Effector memory CD8-positive, alpha-beta T cell (primary cell): ENCODE measurements at regions not wholly inside any gene's neighbourhood (a gene's known extent, or its start where the extent isn't known, plus 50 kb on each side); places are given as distances from the start of the nearest gene placed in this dataset.

Experiments used
- ATAC-seq: fragments of 150-1000 bp; cut with Tn5 transposase; replicated peaks from 2 replicates; pipeline ENCODE4 v1.10.0; 2021; ENCODE audit warnings: mild to moderate bottlenecking, moderate library complexity
- DNase-seq, 3 experiments: peaks; one replicate each; pipeline ENCODE4 v3.0.0; 2021
- H3K27ac Mint-ChIP-seq, 2 donors: one replicate each; pipeline ENCODE4 v1.8.0; 2022; ENCODE audit warnings: mild to moderate bottlenecking in 2 of 2, mixed read lengths in 2 of 2, moderate library complexity in 2 of 2
- H3K27me3 Mint-ChIP-seq, 2 donors: one replicate each; pipeline ENCODE4 v1.8.0; 2022; ENCODE audit warnings: mixed read lengths in 2 of 2
- H3K36me3 Mint-ChIP-seq: one replicate; pipeline ENCODE4 v1.8.0; 2022; ENCODE audit warnings: mild to moderate bottlenecking, moderate library complexity, mixed read lengths; ENCODE audit not compliant: insufficient read depth
- H3K4me1 Mint-ChIP-seq, 2 donors: one replicate each; pipeline ENCODE4 v1.8.0; 2022; ENCODE audit warnings: low read depth in 2 of 2, mixed read lengths in 2 of 2
- H3K4me3 Mint-ChIP-seq, 2 donors: one replicate each; pipeline ENCODE4 v1.8.0; 2022; ENCODE audit warnings: mild to moderate bottlenecking in 2 of 2, mixed read lengths in 2 of 2, moderate library complexity in 2 of 2
- H3K9me3 Mint-ChIP-seq, 2 donors: one replicate each; pipeline ENCODE4 v1.8.0; 2022; ENCODE audit warnings: mixed read lengths in 2 of 2

DNA sequence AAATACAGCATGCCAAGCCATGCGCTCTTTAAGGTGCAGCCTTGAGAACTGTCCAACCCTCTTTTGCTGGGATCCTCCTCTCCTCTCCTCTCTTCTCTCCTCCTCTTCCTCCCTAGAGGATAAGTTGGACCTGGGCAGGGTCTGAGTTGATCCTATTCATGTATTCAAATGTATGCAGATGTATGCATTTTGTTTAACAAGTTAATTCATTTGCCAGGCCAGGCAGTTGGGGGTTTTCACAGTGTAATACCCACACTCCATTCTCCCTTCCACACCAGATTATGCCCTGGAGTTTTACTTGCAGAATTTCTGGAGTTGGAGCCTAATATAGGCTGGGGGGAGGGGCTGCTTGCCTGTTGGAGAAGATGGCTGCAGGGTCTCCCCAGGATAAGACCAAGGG, 226.2 kb upstream of the SDK2 start:
- H3K27ac Mint-ChIP-seq: no peak overlapping the region
- peaks cover 4% of the 10 kb centered on the region for H3K36me3 Mint-ChIP-seq
- H3K9me3 Mint-ChIP-seq: no peaks in the 10 kb centered on the region
- H3K27me3 Mint-ChIP-seq: peaks cover 6 to 33% of the 10 kb centered on the region in 2 donors
- DNase-seq (no peak), ATAC-seq (no peak)
- no peak overlapping the region for H3K4me3 Mint-ChIP-seq
- no peaks in the 10 kb centered on the region for H3K4me1 Mint-ChIP-seq

DNA sequence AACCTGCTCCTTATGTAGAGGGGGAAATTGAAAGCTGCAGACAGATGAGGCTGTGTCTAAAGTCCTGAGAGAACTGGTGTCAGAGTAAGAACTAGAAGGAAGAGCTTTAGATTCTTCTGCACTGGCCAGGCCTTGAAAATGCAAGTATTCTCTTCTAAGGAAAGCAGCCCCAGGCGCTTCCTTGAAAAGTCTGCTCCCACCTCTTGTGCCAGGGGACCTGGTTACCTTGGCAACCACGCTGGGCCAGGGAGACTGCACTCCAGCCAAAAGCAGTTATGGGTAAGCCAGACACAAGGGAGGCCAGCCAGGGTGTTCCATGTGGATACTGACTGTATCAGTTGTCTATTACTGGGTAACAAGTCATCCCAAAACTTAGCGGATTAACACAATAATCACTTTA, 228.6 kb upstream of the SDK2 start:
- no peak overlapping the region for H3K4me3 Mint-ChIP-seq
- no peak overlapping the region for H3K27ac Mint-ChIP-seq
- DNase-seq (no peak), ATAC-seq (no peak)
- peaks cover 13 to 35% of the 10 kb centered on the region in 2 donors for H3K27me3 Mint-ChIP-seq
- no peaks in the 10 kb centered on the region for H3K4me1 Mint-ChIP-seq
- H3K9me3 Mint-ChIP-seq: no peaks in the 10 kb centered on the region
- peaks cover 4% of the 10 kb centered on the region for H3K36me3 Mint-ChIP-seq

DNA sequence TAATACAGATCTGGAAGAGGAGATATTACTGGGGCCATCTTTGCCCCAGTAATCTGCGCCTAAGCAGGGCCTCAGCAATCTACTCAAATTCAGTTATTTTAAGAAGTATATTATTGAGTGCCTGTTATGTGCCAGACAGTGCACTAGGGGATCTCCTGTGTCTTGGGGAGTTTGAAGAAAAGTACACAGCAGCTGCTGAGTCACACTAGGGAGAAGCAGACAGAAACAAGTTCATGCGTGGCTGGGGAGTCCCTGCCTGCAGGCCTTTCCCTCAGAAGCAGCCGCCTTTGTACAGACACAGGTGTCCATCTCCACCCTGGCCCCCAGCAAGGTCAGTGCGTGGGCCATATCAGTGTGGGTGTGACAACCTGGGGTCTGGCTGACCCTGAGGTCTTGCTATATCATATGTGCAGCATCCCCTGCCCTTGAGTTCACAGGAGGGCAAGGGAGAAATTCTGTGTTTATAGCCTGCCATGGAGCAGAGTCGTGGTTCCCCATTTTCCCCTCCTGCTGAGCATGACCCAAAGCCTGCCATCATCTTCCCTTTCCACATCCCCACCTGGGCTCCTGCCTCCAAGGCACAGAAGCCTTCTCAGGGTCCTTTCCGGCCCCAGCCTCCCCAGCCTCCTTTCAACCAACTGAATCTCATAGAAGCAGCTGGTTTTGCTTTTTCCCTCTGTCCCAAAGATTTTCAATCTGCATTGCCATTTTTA, 229.9 kb upstream of the SDK2 start:
- Mint-ChIP-seq H3K9me3 (no peaks in the 10 kb centered on the region), H3K4me3 (no peak overlapping the region), H3K27ac (no peak overlapping the region), H3K27me3 (peaks cover 23 to 48% of the 10 kb centered on the region in 2 donors), H3K4me1 (no peaks in the 10 kb centered on the region), H3K36me3 (peaks cover 4% of the 10 kb centered on the region)
- ATAC-seq: no peak
- no peak for DNase-seq

DNA sequence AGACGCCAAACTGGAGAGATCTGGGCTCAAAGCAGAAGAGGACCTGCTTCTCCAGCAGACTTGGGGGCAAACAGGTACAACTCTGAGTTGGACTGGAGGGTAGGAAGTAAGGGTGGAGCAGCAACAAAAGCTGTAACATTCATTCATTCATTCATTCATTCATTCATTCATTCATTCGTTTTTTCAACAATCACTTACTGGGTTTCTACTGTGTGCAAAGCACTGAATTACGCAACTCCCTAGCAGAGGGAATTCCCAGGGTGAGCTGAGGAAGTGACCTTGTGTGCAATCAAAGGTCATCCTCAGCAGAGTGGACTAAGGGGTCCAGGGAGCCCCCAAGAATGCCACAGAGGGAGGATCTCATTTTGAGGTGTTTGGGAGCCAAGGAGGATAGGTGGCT, 231.1 kb upstream of the SDK2 start:
- H3K4me3 Mint-ChIP-seq: no peak overlapping the region
- no peaks in the 10 kb centered on the region for H3K9me3 Mint-ChIP-seq
- no peaks in the 10 kb centered on the region for H3K4me1 Mint-ChIP-seq
- peaks cover 29 to 60% of the 10 kb centered on the region in 2 donors for H3K27me3 Mint-ChIP-seq
- H3K27ac Mint-ChIP-seq: no peak overlapping the region
- no peak for DNase-seq
- no peak for ATAC-seq
- H3K36me3 Mint-ChIP-seq: peaks cover 4% of the 10 kb centered on the region

DNA sequence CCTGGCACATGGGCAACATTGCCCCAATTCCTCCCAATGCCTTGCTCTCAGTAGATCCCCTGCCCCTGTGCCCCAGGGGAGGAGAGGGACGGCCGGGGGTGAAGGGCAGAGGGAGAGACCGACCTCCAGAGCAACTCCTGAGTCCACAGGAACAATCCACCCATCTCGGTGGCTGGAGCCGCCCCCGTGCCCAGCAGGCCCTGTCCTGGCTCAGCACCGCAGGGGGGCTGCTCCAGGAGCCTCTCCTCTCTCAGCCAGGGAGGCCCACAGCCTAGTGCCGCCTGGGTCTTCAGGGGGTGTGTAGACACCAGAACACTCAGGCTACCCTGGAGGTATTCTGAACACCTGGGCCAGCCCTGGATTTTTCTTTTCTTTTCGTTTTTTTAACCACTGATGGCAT, 233.7 kb upstream of the SDK2 start:
- H3K27ac Mint-ChIP-seq: no peak overlapping the region
- DNase-seq: no peak
- no peak overlapping the region for H3K4me3 Mint-ChIP-seq
- no peak for ATAC-seq
- no peaks in the 10 kb centered on the region for H3K9me3 Mint-ChIP-seq
- peaks cover 49 to 70% of the 10 kb centered on the region in 2 donors for H3K27me3 Mint-ChIP-seq
- H3K4me1 Mint-ChIP-seq: no peaks in the 10 kb centered on the region
- H3K36me3 Mint-ChIP-seq: peaks cover 4% of the 10 kb centered on the region

DNA sequence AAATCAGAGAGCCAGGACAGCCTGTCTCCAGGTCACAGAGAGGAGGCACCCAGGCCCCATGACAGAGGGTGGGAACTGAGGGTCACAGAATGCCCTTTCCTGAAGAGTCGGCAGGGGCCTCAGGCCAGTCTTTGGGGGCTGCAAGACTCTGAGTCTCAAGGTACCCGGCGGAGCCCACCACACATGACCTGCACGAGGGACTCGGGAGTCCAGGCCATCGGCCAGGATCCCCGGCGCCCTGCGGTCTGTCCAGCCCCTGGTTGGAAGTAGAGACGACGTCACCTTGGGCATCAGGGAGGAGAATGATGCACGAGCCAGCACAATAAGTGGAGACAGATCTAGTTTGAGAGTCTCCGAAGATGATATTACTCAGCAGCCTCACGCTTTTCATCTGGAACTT, 234.7 kb upstream of the SDK2 start:
- peaks cover 52 to 79% of the 10 kb centered on the region in 2 donors for H3K27me3 Mint-ChIP-seq
- DNase-seq: no peak
- peaks cover 4% of the 10 kb centered on the region for H3K36me3 Mint-ChIP-seq
- H3K27ac Mint-ChIP-seq: no peak overlapping the region
- ATAC-seq: no peak
- no peak overlapping the region for H3K4me3 Mint-ChIP-seq
- no peaks in the 10 kb centered on the region for H3K4me1 Mint-ChIP-seq
- no peaks in the 10 kb centered on the region for H3K9me3 Mint-ChIP-seq

DNA sequence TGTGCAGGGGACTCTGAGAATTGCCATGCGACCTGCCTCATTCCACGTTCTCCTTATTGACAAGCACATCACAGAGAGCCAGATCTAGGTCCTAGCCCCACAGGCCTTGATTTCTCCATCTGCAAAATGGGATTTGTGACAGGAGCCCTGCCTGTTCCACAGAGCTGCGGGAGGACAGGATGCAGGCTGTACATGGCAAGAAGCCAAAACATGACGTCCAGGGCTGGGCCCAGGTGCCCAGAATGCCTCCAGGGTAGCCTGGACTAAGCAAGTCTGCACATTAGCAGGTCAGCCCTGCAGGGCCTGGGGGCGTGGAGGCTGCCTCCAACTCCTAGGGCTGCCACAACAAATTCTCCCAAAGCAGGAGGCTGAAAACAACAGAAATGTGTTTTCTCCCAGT, 235.7 kb upstream of the SDK2 start:
- H3K9me3 Mint-ChIP-seq: no peaks in the 10 kb centered on the region
- DNase-seq (no peak), ATAC-seq (no peak)
- no peak overlapping the region for H3K4me3 Mint-ChIP-seq
- H3K27me3 Mint-ChIP-seq: peaks cover 58 to 79% of the 10 kb centered on the region in 2 donors
- H3K4me1 Mint-ChIP-seq: no peaks in the 10 kb centered on the region
- no peaks in the 10 kb centered on the region for H3K36me3 Mint-ChIP-seq
- H3K27ac Mint-ChIP-seq: no peak overlapping the region

DNA sequence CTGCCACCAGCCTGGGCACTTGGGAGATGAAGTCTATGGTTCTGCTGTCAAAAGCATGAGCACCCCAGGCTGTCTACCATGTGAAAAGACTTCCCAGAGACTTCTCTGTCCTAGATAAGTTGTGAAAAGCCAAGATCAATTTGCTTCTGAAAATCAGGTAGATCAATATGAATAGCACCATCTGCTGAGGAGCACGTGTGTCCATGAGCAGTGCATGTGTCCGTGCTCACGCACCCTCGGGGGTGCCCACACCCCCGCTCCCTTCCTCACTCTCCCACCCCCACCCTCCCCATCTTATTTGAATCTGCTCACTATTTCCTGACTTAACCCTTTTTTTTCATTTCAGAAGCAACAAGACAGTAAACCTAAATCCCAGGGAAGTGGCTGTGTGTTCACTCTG, 238.3 kb upstream of the SDK2 start:
- Mint-ChIP-seq H3K4me3 (no peak overlapping the region), H3K9me3 (no peaks in the 10 kb centered on the region), H3K4me1 (no peaks in the 10 kb centered on the region), H3K36me3 (no peaks in the 10 kb centered on the region), H3K27me3 (peaks cover 51 to 85% of the 10 kb centered on the region in 2 donors), H3K27ac (no peak overlapping the region)
- no peak for ATAC-seq
- no peak for DNase-seq

DNA sequence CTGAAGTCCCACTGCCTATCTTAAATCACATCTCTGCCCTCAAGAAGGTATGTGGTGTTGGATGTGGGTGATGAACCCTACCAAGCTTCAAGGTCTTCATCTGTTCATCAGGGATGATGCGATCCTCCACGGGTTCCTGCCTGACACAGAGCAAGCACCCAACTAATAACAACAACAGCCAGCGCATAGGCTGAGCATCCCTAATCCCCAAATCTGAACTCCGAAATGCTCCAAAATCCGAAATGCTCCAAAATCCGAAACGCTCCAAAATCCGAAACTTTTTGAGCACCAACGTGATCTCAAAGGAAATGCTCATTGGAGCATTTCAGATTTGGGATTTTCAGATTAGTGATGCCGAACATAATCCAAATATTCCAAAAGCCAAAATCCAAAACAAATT, 238.9 kb upstream of the SDK2 start:
- Mint-ChIP-seq H3K27ac (no peak overlapping the region), H3K36me3 (no peaks in the 10 kb centered on the region), H3K4me1 (no peaks in the 10 kb centered on the region), H3K4me3 (no peak overlapping the region), H3K27me3 (peaks cover 51 to 85% of the 10 kb centered on the region in 2 donors), H3K9me3 (no peaks in the 10 kb centered on the region)
- DNase-seq (no peak), ATAC-seq (no peak)

DNA sequence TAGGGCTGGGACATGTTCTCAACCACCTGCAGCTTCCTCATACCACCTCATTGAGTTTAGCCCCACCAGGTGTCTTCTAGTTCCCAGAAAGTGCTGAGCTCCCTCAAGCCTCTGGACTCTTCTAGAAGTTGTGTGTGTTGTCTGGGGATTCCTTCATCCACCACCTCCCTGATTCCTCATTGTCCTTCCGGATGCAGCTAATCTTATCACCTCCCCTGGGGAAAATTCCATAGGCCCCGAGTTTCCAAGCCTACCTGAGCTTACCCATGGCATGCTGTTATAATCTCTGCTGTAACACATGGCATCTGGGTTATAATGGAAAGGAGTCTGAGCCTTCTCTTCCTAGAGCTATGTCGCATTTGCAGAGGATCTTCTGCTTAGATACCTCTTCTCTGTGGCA, 243.5 kb upstream of the SDK2 start:
- Mint-ChIP-seq H3K9me3 (no peaks in the 10 kb centered on the region), H3K36me3 (no peaks in the 10 kb centered on the region), H3K4me3 (no peak overlapping the region), H3K4me1 (no peaks in the 10 kb centered on the region), H3K27me3 (peaks cover 11 to 54% of the 10 kb centered on the region in 2 donors), H3K27ac (no peak overlapping the region)
- no peak for DNase-seq
- no peak for ATAC-seq

DNA sequence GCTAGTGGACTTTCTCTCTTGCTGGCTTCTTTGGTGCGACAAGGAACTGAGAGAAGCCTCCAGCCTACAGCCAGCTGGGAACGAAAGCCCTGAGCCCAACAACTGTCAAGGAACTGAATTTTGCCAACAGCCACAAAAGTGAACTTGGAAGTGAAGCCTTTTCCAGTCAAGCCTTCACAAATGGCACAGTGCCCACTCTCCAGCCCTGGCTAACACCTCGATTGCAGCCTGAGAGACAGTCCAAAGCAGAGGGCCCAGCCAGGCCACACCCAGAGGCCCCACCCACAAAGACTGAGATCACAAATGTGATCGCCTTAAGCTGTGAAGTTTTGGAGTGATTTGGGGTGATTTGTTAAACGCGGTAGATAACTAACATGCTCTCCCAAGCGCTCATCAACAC, 244.6 kb upstream of the SDK2 start:
- H3K27me3 Mint-ChIP-seq: peaks cover 9 to 43% of the 10 kb centered on the region in 2 donors
- no peaks in the 10 kb centered on the region for H3K4me1 Mint-ChIP-seq
- H3K9me3 Mint-ChIP-seq: no peaks in the 10 kb centered on the region
- ATAC-seq: no peak
- DNase-seq: no peak
- no peak overlapping the region for H3K27ac Mint-ChIP-seq
- no peaks in the 10 kb centered on the region for H3K36me3 Mint-ChIP-seq
- no peak overlapping the region for H3K4me3 Mint-ChIP-seq

DNA sequence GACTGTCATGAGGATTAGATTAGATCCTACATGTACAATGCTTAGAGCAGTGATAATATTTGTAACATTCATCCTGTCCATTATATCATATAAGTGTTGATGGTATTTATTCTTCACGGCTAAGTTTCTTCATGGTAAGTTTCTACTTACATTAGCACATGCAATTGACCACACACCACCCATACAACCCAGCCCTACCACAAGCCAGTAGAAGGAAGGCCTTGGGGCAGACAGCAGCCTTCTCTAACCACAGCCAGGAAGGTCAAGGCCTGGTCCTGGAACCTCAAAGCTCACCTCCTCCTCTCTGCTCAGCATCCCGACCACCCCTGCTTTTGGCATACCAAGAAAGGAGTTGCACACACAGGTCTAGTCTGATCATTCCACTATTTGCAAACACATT, 245.2 kb upstream of the SDK2 start:
- no peaks in the 10 kb centered on the region for H3K4me1 Mint-ChIP-seq
- DNase-seq (no peak), ATAC-seq (no peak)
- H3K9me3 Mint-ChIP-seq: no peaks in the 10 kb centered on the region
- H3K4me3 Mint-ChIP-seq: no peak overlapping the region
- peaks cover 10 to 37% of the 10 kb centered on the region in 2 donors for H3K27me3 Mint-ChIP-seq
- H3K36me3 Mint-ChIP-seq: no peaks in the 10 kb centered on the region
- H3K27ac Mint-ChIP-seq: no peak overlapping the region

DNA sequence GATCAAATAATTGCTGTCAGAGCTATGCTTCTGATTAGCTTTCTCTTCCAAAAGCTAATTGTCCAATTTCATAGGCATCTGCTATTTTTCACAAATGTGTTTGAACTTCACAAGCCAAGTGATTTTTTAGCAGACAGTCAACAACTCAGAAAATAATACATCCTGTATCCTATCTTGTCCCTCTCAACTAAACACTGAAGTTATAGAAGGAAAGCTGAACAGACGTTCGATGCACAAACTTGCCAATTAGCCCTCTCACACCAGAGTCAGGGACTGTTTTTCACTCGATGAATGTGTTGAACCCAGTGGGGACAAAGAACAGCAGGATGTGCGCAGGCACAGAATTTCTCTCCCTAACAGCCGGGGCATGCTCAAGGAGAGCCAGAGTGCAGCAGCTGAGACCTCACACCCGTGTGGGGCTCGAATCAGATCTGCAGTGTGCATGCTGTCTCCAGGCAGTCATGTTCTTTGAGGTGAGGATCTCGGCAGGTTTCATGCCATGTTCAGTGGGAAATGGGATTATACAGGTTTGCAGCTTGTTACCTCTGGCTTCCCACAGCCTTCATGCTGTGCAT, 246.7 kb upstream of the SDK2 start:
- Mint-ChIP-seq H3K27me3 (peaks cover 16 to 36% of the 10 kb centered on the region in 2 donors), H3K4me1 (no peaks in the 10 kb centered on the region), H3K27ac (no peak overlapping the region), H3K9me3 (no peaks in the 10 kb centered on the region), H3K4me3 (no peak overlapping the region), H3K36me3 (no peaks in the 10 kb centered on the region)
- DNase-seq: no peak
- no peak for ATAC-seq

DNA sequence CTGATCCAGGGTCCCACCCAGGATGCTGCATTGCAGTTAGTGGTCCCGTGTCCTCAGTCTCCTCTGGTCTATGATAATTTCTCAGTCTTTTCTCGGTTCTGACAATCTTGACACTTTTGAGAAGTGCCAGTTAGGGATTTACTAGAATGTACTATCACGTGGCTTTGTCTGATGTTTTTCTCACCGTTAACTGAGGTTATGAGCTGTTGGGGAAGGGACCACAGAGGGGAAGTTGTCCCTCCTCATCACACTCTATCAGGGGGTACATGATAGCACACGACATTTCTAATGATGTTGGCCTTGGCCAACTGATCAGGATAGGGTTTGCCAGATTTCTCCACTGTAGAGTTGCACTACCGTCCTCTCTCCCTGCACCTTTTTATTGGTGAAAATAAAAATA, 250.9 kb upstream of the SDK2 start:
- peaks cover 29 to 43% of the 10 kb centered on the region in 2 donors for H3K27me3 Mint-ChIP-seq
- no peak overlapping the region for H3K4me3 Mint-ChIP-seq
- H3K9me3 Mint-ChIP-seq: no peaks in the 10 kb centered on the region
- DNase-seq: no peak
- ATAC-seq: no peak
- no peaks in the 10 kb centered on the region for H3K4me1 Mint-ChIP-seq
- no peak overlapping the region for H3K27ac Mint-ChIP-seq
- H3K36me3 Mint-ChIP-seq: no peaks in the 10 kb centered on the region
